Ascending aorta (tissue), 2 donors: ENCODE measurements at regions not wholly inside any gene's neighbourhood (a gene's known extent, or its start where the extent isn't known, plus 50 kb on each side); places are given as distances from the start of the nearest gene placed in this dataset.

ENCODE experiments used
- DNase-seq, 2 donors: peaks; one replicate each; pipeline ENCODE4 v3.0.0-alpha.2; 2019; ENCODE audit warnings: low spot score in 2 of 2
- H3K27ac ChIP-seq, 2 donors: fragments of 200-600 bp; sonication (generic); one replicate each; pipeline ENCODE4 v1.5.1; 2016 to 2017; ENCODE audit warnings: mild to moderate bottlenecking in 1 of 2
- H3K27me3 ChIP-seq: fragments of 200-600 bp; sonication (generic); one replicate; pipeline ENCODE4 v1.5.1; 2017
- H3K36me3 ChIP-seq, 2 donors: fragments of 200-600 bp; sonication (generic); one replicate each; pipeline ENCODE4 v1.5.1; 2016
- H3K4me1 ChIP-seq, 2 donors: fragments of 200-600 bp; sonication (generic); one replicate each; pipeline ENCODE4 v1.5.1; 2016 to 2017; ENCODE audit warnings: mild to moderate bottlenecking in 1 of 2
- H3K4me3 ChIP-seq, 2 donors: fragments of 200-600 bp; sonication (generic); one replicate each; pipeline ENCODE4 v1.5.1; 2016 to 2017; ENCODE audit warnings: mild to moderate bottlenecking in 1 of 2
- H3K9me3 ChIP-seq, 2 donors: fragments of 200-600 bp; sonication (generic); one replicate each; pipeline ENCODE4 v1.5.1; 2016
- intact Hi-C: fragments of 100-400 bp; cut with DNase I; formaldehyde crosslinking; loops from one replicate; pipeline ENCODE4 v1.15.1; 2023
- TF ChIP-seq, protein P1 (sequence below), 3 experiments: fragments of 200-600 bp in 2 of 3; fragments of 450-650 bp in 1 of 3; sonication (generic) in 2 of 3; IDR thresholded peaks; one replicate each; pipeline ENCODE4 v1.5.1; 2016 to 2019; ENCODE audit warnings: antibody characterized with exemption in 3 of 3, mild to moderate bottlenecking in 1 of 3, moderate library complexity in 1 of 3

- Histone ChIP-seq H3K9me3 (peaks cover 0 to 3% of the 10 kb centered on the region in 2 donors), H3K36me3 (no peaks in the 10 kb centered on the region), H3K4me1 (no peaks in the 10 kb centered on the region), H3K27me3 (no peaks in the 10 kb centered on the region), H3K27ac (no peak overlapping the region), H3K4me3 (no peak overlapping the region)
- DNase-seq: no peak
- TF ChIP-seq, protein P1, sequence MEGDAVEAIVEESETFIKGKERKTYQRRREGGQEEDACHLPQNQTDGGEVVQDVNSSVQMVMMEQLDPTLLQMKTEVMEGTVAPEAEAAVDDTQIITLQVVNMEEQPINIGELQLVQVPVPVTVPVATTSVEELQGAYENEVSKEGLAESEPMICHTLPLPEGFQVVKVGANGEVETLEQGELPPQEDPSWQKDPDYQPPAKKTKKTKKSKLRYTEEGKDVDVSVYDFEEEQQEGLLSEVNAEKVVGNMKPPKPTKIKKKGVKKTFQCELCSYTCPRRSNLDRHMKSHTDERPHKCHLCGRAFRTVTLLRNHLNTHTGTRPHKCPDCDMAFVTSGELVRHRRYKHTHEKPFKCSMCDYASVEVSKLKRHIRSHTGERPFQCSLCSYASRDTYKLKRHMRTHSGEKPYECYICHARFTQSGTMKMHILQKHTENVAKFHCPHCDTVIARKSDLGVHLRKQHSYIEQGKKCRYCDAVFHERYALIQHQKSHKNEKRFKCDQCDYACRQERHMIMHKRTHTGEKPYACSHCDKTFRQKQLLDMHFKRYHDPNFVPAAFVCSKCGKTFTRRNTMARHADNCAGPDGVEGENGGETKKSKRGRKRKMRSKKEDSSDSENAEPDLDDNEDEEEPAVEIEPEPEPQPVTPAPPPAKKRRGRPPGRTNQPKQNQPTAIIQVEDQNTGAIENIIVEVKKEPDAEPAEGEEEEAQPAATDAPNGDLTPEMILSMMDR (IDR thresholded peaks at IDR 0.05): no peak
- intact Hi-C loops: no loop called here
Measured at GRCh38 chr14:96980835-96981234, 183.7 kb downstream of the VRK1 start.

- Histone ChIP-seq H3K9me3 (no peaks in the 10 kb centered on the region), H3K36me3 (no peaks in the 10 kb centered on the region), H3K4me3 (no peak overlapping the region), H3K27ac (no peak overlapping the region), H3K27me3 (no peaks in the 10 kb centered on the region), H3K4me1 (no peaks in the 10 kb centered on the region)
- no peak for DNase-seq
- TF ChIP-seq, protein P1 (IDR thresholded peaks at IDR 0.05): no peak
- intact Hi-C loops: no loop called here
Measured at GRCh38 chr14:96986256-96987085, 189.3 kb downstream of the VRK1 start.

- TF ChIP-seq, protein P1 (IDR thresholded peaks at IDR 0.05): no peak
- Histone ChIP-seq H3K36me3 (no peaks in the 10 kb centered on the region), H3K27me3 (no peaks in the 10 kb centered on the region), H3K4me3 (no peak overlapping the region), H3K4me1 (no peaks in the 10 kb centered on the region), H3K27ac (no peak overlapping the region), H3K9me3 (no peaks in the 10 kb centered on the region)
- intact Hi-C loops: no loop called here
- no peak for DNase-seq
Measured at GRCh38 chr14:96987086-96987474, 189.9 kb downstream of the VRK1 start.

DNA sequence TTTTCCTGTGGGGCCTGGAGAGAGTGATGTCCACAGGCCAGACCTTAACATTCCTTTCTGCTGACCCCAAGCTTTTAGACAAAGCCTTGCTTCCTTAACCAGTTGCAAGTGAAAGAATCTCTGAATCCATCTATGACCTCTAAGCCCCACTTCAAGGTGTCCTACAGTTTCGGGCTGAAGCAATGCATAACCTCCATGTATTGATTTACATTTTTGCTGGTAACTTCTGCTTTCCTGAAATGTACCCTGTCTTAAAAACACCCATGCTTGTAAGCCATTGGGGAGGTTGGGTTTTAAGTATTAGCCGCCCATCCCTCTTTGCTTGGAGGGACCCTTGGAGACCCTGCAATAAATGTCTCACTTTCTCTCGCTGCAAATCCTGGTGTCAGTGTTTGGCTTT is 190.6 kb downstream of the VRK1 start:
- Histone ChIP-seq H3K27ac (no peak overlapping the region), H3K27me3 (no peaks in the 10 kb centered on the region), H3K4me1 (no peaks in the 10 kb centered on the region), H3K9me3 (no peaks in the 10 kb centered on the region), H3K36me3 (no peaks in the 10 kb centered on the region), H3K4me3 (no peak overlapping the region)
- TF ChIP-seq, protein P1 (IDR thresholded peaks at IDR 0.05): no peak
- DNase-seq: no peak
- intact Hi-C loops: no loop called here

GRCh38 chr14:96989306-96989705 is 192.1 kb downstream of the VRK1 start:
- Histone ChIP-seq H3K9me3 (no peaks in the 10 kb centered on the region), H3K4me3 (no peak overlapping the region), H3K27ac (no peak overlapping the region), H3K27me3 (no peaks in the 10 kb centered on the region), H3K36me3 (no peaks in the 10 kb centered on the region), H3K4me1 (no peaks in the 10 kb centered on the region)
- DNase-seq: no peak
- TF ChIP-seq, protein P1 (IDR thresholded peaks at IDR 0.05): no peak
- intact Hi-C loops: no loop called here
